Prostate gland (tissue), 2 donors: ENCODE measurements at regions not wholly inside any gene's neighbourhood (a gene's known extent, or its start where the extent isn't known, plus 50 kb on each side); places are given as distances from the start of the nearest gene placed in this dataset.

ENCODE experiments used
- POLR2A ChIP-seq: fragments of 450-650 bp; IDR thresholded peaks from one replicate; pipeline ENCODE4 v1.6.1; 2016; ENCODE audit warnings: antibody characterized with exemption, mild to moderate bottlenecking
- POLR2AphosphoS5 ChIP-seq: sonication (generic); formaldehyde crosslinking; IDR thresholded peaks from one replicate; pipeline ENCODE4 v1.6.1; 2017; ENCODE audit warnings: antibody characterized with exemption
- TF ChIP-seq, protein P1 (sequence below), 4 experiments: fragments of 200-600 bp in 2 of 4; fragments of 450-650 bp in 2 of 4; sonication (generic) in 2 of 4; IDR thresholded peaks; 1 replicate in 3 of 4; 2 replicates in 1 of 4; pipeline ENCODE4 v1.5.1; 2016 to 2019; ENCODE audit warnings: antibody characterized with exemption in 4 of 4, mild to moderate bottlenecking in 2 of 4, moderate library complexity in 2 of 4

DNA sequence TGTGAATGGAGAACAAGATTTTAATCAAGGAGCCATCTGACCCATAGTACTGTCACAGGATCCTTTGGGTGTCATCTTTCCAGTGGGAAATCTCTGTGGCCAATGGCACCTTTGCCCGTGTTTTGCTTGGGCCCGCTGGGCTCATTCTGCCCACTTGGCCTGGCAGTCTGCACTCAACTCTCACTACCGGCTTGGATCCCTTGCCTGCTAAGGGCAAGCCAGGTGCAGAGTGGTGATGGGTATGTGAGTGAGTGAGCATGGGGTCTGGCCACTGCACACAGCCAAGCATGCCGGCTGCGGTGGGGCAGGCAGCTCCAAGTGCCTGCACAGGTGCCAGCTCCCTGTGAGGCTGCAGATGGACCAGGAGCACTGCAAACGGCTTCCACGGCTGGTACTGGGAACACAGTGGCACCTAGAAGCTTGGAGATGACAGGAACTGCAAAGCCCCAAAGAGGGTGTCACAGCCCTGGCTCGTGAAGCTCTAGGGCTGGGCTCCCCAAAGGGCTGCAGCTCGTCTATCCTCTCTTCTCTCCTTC lies 454.5 kb downstream of the TMA16 start:
- TF ChIP-seq POLR2A, result no peak
- TF ChIP-seq, protein P1, sequence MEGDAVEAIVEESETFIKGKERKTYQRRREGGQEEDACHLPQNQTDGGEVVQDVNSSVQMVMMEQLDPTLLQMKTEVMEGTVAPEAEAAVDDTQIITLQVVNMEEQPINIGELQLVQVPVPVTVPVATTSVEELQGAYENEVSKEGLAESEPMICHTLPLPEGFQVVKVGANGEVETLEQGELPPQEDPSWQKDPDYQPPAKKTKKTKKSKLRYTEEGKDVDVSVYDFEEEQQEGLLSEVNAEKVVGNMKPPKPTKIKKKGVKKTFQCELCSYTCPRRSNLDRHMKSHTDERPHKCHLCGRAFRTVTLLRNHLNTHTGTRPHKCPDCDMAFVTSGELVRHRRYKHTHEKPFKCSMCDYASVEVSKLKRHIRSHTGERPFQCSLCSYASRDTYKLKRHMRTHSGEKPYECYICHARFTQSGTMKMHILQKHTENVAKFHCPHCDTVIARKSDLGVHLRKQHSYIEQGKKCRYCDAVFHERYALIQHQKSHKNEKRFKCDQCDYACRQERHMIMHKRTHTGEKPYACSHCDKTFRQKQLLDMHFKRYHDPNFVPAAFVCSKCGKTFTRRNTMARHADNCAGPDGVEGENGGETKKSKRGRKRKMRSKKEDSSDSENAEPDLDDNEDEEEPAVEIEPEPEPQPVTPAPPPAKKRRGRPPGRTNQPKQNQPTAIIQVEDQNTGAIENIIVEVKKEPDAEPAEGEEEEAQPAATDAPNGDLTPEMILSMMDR (IDR thresholded peaks at IDR 0.05), result no peak
- no peak for TF ChIP-seq POLR2AphosphoS5
